Stromal cell of bone marrow (primary cell): ENCODE measurements at regions not wholly inside any gene's neighbourhood (a gene's known extent, or its start where the extent isn't known, plus 50 kb on each side); places are given as distances from the start of the nearest gene placed in this dataset.

Experiments used
- DNase-seq: peaks from one replicate; pipeline ENCODE4 v3.0.0-alpha.2; 2012; ENCODE audit warnings: low read depth

- no peak for DNase-seq
Observed at GRCh38 chr20:52643034-52643433, 329.1 kb upstream of the TSHZ2 start.

GRCh38 chr20:52637201-52637600 is 335.0 kb upstream of the TSHZ2 start:
- no peak for DNase-seq

GRCh38 chr20:52631469-52631868 is 340.7 kb upstream of the TSHZ2 start:
- no peak for DNase-seq

GRCh38 chr20:52630138-52630537 is 342.0 kb upstream of the TSHZ2 start:
- no peak for DNase-seq

GRCh38 chr20:52624281-52624680 is 347.9 kb upstream of the TSHZ2 start:
- DNase-seq: no peak

- peak; percentile 6 for DNase-seq
Observed at GRCh38 chr20:52622081-52622480, 350.1 kb upstream of the TSHZ2 start.

- DNase-seq: no peak
Observed at GRCh38 chr20:52621401-52621800, 350.8 kb upstream of the TSHZ2 start.

GRCh38 chr20:52619671-52620070 is 352.5 kb upstream of the TSHZ2 start:
- DNase-seq: no peak

- DNase-seq: no peak
Observed at GRCh38 chr20:52619101-52619500, 353.1 kb upstream of the TSHZ2 start.

- no peak for DNase-seq
Observed at GRCh38 chr20:52616629-52617028, 355.5 kb upstream of the TSHZ2 start.

- DNase-seq: no peak
Observed at GRCh38 chr20:52614051-52614863, 357.9 kb upstream of the TSHZ2 start.

- no peak for DNase-seq
Observed at GRCh38 chr20:52612046-52612632, 360.0 kb upstream of the TSHZ2 start.

- DNase-seq: no peak
Observed at GRCh38 chr20:52610749-52611148, 361.4 kb upstream of the TSHZ2 start.

GRCh38 chr20:52601295-52601971 is 370.7 kb upstream of the TSHZ2 start:
- peak; percentile 61 for DNase-seq

GRCh38 chr20:52596256-52596655 is 375.9 kb upstream of the TSHZ2 start:
- DNase-seq: no peak

- DNase-seq: no peak
Observed at GRCh38 chr20:52595518-52595917, 376.6 kb upstream of the TSHZ2 start.

GRCh38 chr20:52593654-52594053 is 378.5 kb upstream of the TSHZ2 start:
- DNase-seq: no peak

GRCh38 chr20:52592567-52592966 is 379.6 kb upstream of the TSHZ2 start:
- DNase-seq: no peak

GRCh38 chr20:52590100-52590499 is 382.1 kb upstream of the TSHZ2 start:
- DNase-seq: no peak

- DNase-seq: no peak
Observed at GRCh38 chr20:52589251-52589812, 382.8 kb upstream of the TSHZ2 start.

GRCh38 chr20:52586660-52587059 is 385.5 kb upstream of the TSHZ2 start:
- no peak for DNase-seq

- DNase-seq: no peak
Observed at GRCh38 chr20:52585333-52585732, 386.8 kb upstream of the TSHZ2 start.

- DNase-seq: no peak
Observed at GRCh38 chr20:52578559-52578958, 387.0 kb upstream of the ZFP64 start.
